ENCODE measurements at regions not wholly inside any gene's neighbourhood (a gene's known extent, or its start where the extent isn't known, plus 50 kb on each side); places are given as distances from the start of the nearest gene placed in this dataset.
"Not testable (repeated sequence)": the region's sequence is repeated elsewhere in the genome, so short reads cannot be mapped to it uniquely, and the experiment has no call there.

GRCh38 chr13:108074429-108074828 is 140.9 kb downstream of the LIG4 start:
- not testable (repeated sequence) for DNase-seq

- DNase-seq: no peak
Measured at GRCh38 chr13:108070925-108071324, 144.4 kb downstream of the LIG4 start.

GRCh38 chr13:108070491-108070890 is 144.8 kb downstream of the LIG4 start:
- no peak for DNase-seq

- no peak for DNase-seq
Measured at GRCh38 chr13:108069521-108070210, 145.7 kb downstream of the LIG4 start.

- DNase-seq: not testable (repeated sequence)
Measured at GRCh38 chr13:108064372-108064771, 151.0 kb downstream of the LIG4 start.

GRCh38 chr13:108060111-108060510 is 155.2 kb downstream of the LIG4 start:
- DNase-seq: no peak

- no peak for DNase-seq
Measured at GRCh38 chr13:108056278-108056677, 159.1 kb downstream of the LIG4 start.

GRCh38 chr13:108049211-108049610 is 166.1 kb downstream of the LIG4 start:
- DNase-seq: no peak

GRCh38 chr13:108044954-108045353 is 170.4 kb downstream of the LIG4 start:
- no peak for DNase-seq

- not testable (repeated sequence) for DNase-seq
Measured at GRCh38 chr13:108042866-108043265, 172.5 kb downstream of the LIG4 start.

- no peak for DNase-seq
Measured at GRCh38 chr13:108037348-108037747, 178.0 kb downstream of the LIG4 start.

GRCh38 chr13:108036411-108036932 is 178.9 kb downstream of the LIG4 start:
- no peak for DNase-seq

GRCh38 chr13:108034909-108035410 is 180.4 kb downstream of the LIG4 start:
- no peak for DNase-seq

- DNase-seq: no peak
Measured at GRCh38 chr13:108033800-108034707, 181.3 kb downstream of the LIG4 start.

GRCh38 chr13:108031865-108032264 is 183.5 kb downstream of the LIG4 start:
- no peak for DNase-seq

- DNase-seq: no peak
Measured at GRCh38 chr13:108030769-108031168, 184.6 kb downstream of the LIG4 start.

- no peak for DNase-seq
Measured at GRCh38 chr13:108026680-108027410, 188.5 kb downstream of the LIG4 start.

GRCh38 chr13:108020027-108020426 is 195.3 kb downstream of the LIG4 start:
- DNase-seq: no peak

GRCh38 chr13:108018371-108018870 is 196.9 kb downstream of the LIG4 start:
- no peak for DNase-seq

GRCh38 chr13:108006619-108007018 is 208.7 kb downstream of the LIG4 start:
- DNase-seq: no peak

GRCh38 chr13:108005231-108005630 is 210.1 kb downstream of the LIG4 start:
- DNase-seq: no peak

- no peak for DNase-seq
Measured at GRCh38 chr13:108003626-108004025, 211.7 kb downstream of the LIG4 start.

- DNase-seq: no peak
Measured at GRCh38 chr13:108000998-108001397, 214.3 kb downstream of the LIG4 start.

Data from activated CD4-positive, alpha-beta T cell treated with anti-CD3 and anti-CD28 coated beads for 48 hours (primary cell).